HuH-7.5 (cell line): ENCODE measurements at regions not wholly inside any gene's neighbourhood (a gene's known extent, or its start where the extent isn't known, plus 50 kb on each side); places are given as distances from the start of the nearest gene placed in this dataset.

ENCODE experiments used
- DNase-seq: peaks from one replicate; pipeline ENCODE4 v3.0.0; 2011; ENCODE audit warnings: low spot score

DNA sequence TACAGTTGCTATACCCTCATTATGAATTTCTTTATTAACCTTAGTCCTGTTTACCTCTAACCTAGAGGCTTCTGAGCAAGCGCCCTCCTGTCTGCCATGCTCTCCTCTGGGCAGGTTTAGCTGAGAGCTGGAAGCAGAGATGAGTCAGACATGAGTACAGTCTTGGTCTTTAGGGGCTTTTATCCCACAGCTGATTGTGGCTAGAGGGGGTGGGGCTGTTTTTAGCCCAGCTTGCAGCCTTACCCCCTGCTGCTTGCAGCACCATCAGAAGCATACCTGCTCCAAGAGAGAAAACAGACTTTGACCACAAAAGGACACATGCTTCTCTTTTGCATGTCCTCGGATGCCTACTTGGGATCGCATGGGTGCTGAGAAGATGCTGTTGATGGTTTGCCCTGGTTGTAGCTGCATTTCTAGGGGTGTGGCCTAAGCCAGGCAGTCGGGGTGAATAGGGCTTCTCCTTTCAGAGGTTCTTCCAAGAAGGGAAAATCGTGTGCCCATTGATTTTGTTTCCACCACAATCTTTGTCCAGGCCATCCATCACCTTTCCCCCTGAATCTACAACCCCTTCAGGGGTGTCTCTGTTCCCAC is 115.0 kb upstream of the LGALSL start:
- no peak for DNase-seq

DNA sequence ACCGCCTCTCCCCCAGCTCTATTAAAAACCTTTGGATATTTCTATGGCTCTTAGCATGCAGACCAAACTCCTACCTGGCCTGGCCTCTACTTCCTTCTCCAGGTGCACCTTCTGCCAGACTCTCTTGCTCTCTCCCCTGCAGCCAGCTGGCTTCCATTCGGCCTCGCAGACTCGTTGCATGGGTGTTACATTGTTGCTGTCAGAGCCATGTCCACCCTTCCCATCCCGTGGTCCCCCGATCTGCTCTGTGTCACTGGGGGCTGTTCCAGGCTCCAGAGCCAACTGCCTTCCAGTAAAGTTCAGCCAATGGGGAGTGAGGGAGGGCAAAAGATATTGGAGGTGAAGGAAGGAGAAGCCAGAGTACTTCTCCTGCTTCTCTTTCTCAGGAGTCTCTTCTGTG is 112.5 kb upstream of the LGALSL start:
- DNase-seq, result no peak

- no peak for DNase-seq
These were observed 111.5 kb upstream of the LGALSL start for GRCh38 chr2:64342195-64343099.

GRCh38 chr2:64344999-64345576 is 108.9 kb upstream of the LGALSL start:
- no peak for DNase-seq

DNA sequence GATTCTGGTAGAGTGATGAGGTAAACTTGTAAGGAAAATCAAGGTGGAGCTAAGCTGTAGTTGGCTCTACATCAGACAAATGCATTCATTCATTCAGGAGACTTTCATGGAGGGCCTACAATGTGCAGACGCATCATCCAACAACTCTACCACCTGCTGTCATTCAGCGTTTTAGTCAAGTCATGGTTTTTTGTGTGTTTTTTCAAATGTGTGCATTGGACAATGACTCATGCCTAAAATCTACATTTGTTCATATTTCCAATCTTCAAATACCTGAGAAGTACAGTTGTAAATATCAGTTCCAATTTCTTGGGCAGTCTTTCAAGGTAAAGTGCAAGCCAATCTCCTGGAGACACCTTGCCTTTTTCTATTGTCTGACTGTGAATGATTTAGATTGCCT is 108.0 kb upstream of the LGALSL start:
- no peak for DNase-seq

DNA sequence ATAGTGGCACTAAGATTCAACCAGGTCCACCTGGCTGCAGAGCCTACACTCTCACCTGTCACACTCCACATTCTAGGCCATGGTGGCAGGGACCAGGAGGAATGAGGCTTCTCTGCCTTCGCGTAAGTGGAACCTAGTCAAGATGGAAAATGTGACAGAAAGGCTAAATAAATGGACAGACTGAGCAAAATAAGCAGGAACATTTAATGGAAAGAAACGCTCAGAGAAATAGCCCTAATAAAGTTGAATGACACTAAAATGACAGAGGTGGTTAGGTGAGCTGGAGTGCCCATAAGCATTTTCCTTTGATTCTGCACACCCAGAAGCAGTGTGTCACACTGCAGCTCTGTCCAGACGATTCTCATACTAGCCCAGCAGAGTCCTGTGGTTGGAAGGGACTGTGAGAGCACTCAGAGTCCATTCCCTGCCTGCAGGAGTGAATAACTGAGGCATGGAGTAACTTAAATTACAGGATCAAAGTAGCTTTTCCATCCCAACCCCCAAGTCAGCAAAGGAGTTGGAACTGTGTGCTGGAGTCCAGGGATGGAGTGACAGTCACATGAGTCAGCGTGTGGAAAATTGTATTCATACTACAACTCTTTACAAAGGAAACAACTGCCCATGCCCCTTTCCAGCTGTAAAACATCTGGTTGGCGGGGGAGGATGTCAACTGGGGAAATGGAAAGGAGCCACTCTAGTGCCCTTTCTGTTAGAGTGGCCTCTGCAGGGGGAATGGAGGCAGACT is 105.4 kb upstream of the LGALSL start:
- DNase-seq, result no peak

DNA sequence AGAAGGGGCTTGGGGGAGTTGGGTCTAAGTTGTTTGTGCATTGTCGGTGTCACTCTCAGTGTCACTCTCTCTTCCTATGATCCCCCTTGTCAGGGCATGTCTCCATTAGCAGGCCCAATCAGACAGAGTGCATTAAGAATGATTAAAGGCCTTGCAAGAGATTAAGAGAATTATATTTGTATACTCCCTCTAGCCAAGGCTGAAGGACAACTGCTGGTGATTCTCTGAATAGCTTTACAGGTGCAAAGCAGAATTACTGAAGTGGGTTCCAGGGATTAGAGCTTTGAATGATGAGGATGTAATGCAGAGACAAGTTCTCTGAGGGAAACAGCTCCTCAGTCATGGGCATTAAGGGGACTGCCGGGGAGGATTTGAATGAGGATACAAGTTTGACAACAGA is 104.8 kb upstream of the LGALSL start:
- no peak for DNase-seq

DNA sequence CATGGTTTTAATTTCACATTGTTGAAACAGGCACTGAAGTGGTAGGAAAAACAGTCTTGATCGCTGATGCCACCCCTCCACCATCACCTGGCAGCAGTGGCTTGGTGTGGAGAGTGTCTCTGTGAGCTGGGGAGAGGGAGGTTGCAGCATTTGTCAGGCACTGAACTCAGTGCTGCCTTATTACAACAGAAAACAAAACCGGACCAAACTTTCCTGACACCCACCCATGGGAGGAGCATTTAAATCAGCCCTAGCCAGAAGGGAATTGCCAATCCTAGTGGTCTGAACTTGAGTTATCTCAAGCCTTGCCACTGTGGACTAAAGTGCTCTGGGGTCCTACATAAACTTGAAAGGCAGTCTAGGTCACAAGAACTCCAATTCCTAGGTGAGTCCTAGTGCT is 103.0 kb upstream of the LGALSL start:
- DNase-seq, result no peak

DNA sequence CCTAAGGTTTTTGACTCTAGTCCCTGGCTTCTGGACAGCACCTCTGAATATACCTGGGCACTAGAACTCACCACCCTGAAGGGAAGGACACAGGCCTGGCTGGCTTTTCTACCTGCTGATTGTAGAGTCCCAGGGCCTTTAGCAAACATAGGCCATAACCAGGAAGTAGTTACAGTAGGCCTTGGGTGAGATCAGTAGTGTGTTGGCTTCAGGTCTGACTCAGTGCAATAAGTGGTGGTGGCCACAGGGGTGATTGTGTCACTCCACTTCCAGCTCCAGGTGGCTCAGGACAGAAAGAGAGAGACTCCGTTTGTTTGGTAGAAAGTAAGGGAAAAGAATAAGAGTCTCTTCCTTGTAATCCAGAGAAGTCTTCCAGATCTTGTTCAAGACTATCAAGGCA is 101.7 kb upstream of the LGALSL start:
- no peak for DNase-seq

- no peak for DNase-seq
These were observed 98.9 kb upstream of the LGALSL start for GRCh38 chr2:64354857-64355680.

DNA sequence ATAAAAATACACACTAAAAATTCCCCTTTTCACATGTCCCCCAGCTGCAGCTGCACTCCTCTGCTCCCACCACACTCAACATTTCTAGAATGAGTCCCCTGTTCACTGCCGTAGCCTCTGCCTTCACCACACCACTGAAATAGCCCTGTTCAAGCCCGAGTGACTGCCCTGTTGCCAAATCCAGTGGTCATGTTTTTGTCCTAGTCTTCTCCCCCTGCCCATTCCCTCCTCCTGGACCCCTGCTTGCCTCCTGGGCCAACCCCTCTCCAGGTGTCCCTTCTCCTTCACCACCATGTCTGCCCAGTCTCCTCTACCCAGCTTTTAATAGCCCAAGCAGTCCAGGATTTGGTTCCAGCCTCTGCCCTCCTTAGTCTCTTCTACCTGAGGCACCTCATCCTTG is 97.1 kb upstream of the LGALSL start:
- DNase-seq, result no peak

DNA sequence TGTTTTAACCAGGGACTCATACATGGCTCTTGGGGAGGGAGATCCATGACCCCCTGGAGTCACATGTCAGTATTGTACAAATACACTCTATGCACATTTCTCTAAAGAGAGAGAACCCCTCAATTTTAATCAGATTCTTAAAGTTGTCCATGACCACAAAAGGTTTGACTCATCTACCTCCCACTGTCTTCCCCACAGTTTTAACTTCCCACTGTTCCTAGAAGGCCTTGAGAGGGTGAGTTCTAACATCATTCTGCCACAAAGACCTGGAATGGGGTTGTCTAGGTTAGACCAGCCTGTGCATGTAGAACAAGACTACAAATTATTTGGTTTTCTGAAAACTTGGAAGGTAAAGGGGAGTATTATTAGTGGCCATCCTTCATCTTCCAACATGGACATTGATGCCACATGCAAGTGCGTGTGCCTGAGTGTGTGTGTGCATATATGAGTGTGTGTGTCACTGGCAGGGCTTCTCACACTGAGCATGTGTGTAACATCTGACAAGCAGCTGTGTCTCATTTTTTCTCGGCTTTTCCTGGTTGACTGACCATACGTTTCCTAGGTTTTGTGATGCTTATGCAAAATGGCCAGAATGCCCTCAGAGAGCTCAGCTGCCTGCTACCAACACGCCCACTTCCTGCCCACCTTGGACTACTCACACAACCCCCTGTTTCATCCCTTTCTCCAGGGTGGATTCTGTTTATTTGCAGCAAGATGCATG is 94.6 kb upstream of the LGALSL start:
- no peak for DNase-seq

GRCh38 chr2:64359892-64360657 is 93.9 kb upstream of the LGALSL start:
- no peak for DNase-seq

DNA sequence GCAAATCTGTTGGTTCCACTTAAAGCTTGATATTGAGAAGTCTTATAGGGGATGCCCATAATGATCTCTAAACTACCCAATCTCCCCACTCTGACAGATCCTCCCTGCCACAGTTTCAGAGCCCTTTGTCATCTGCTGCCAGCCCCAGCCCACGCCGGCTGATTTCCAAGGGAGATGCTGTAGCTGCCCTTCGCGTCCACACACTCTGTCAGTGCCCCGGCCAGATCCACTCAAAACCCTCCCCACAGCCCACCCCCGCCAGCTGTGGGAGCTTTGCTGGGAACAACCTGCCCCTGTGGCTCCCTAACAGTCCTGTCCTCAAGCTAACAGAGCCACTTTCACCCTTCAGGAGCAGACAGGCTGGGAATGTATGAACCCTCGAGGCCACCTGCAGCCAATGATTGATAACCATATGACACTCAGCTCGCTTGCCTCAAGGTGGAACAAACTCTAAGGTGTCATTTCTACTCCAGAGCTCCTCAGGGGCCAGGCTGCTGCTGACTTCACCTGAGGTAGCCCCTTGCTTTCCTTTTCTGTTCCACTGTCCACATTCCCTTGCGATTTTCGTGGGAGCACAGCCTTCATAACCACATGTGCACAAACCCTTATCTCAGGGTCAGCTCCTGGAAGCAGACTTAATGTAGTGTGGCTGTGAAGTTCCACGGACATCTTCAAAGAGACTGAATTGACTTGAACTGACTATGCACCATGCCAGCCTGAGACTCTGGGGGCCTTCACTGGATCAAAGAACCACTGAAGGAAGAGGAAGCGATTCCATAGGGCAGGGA is 92.6 kb upstream of the LGALSL start:
- no peak for DNase-seq

GRCh38 chr2:64362562-64363026 is 91.4 kb upstream of the LGALSL start:
- DNase-seq, result no peak

DNA sequence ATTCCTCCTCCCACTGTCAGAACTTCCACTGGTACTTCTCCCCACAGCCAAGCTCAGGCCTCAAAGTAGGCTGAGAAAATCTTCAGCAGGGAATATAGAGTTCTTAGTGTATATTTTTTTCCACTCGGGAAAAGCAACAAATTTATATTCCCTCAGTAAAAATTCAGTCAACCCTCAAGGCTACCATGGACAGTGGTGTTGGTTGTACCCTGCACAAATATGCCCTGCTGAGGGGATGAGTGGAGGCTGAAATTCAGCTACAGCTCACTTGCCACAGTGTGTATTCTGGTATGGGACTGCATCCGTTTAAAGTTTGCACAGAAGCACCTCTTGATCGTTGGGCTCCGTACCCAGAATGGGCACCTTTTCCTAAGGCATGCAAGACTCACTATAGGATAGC is 90.8 kb upstream of the LGALSL start:
- DNase-seq, result no peak

GRCh38 chr2:64363848-64364247 is 90.1 kb upstream of the LGALSL start:
- no peak for DNase-seq

GRCh38 chr2:64367444-64368232 is 86.3 kb upstream of the LGALSL start:
- no peak for DNase-seq

DNA sequence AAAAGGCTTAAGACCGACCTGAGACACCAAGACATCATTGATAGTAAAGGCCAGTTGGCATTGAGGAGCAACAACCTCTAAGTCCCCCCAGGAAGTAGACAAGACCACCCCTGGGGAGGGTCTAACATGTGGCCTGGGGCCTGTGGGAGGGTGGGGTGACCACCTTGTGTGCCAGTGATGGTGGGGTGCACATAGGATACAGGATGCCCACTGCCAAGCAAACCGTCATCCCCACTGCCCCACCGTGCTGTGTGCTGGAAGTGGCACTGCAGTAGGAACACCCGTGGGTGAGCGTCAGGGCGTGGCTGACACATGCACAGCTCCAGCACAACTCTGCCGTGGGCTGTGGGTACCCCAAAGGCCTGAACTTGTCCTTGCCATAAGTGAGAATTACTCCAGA is 84.3 kb upstream of the LGALSL start:
- DNase-seq, result no peak
